ENCODE measurements at regions not wholly inside any gene's neighbourhood (a gene's known extent, or its start where the extent isn't known, plus 50 kb on each side); places are given as distances from the start of the nearest gene placed in this dataset.

DNA sequence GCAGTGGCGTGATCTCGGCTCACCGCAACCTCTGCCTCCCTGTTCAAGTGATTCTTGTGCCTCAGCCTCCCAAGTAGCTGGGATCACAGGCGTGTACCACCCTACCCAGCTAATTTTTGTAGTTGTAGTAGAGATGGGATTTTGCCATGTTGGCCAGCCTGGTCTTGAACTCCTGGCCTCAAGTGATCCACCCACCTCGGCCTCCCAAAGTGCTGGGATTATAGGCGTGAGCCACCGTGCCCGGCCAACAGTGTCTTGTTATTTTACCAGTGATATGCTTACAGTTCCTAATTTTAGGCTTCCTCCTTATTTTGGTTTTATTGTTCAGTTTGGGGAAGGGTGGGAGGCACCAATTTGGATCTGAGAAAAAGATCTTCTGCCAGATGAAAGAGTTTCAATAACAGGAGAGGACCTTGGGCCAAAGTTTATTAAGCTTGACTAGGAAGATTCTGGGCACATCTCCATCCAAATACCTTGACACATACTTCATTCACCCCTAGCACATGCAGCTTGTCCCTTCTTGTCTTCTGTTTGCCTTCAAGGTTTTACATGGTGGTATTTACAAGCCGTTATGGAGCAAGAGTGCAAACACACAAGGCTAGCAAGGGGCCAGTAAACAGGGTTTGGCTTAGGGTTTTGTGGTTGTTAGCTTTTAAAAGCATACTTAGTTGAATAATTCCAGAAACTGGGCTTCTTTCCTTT is 168.1 kb upstream of the DMRT1 start:
- H3K27me3 ChIP-seq (replicated peaks in 1 of 4; ENCODE audit: control insufficient read depth in 3 of 4, extremely low read depth in 1 of 4, insufficient read depth in 3 of 4, low read length in 3 of 4), result no peaks in the 10 kb centered on the region
- H3K27ac ChIP-seq (ENCODE audit: low read depth, low read length), result no peak overlapping the region
- no peak overlapping the region for H2BK120ac ChIP-seq (replicated peaks; ENCODE audit: low read depth, low read length)
- H3K56ac ChIP-seq (replicated peaks; ENCODE audit: insufficient read length, low read depth, low read length), result no peak overlapping the region
- H2BK5ac ChIP-seq (ENCODE audit: low read depth, low read length), result no peak overlapping the region
- H3K9me3 ChIP-seq (ENCODE audit: insufficient read depth in 2 of 2, low read depth in 1 of 2, low read length in 1 of 2), result no peaks in the 10 kb centered on the region; a peak in 1 of 4 replicates
- FAIRE-seq (no peak), DNase-seq (ENCODE audit: low read depth in 1 of 2, low spot score in 2 of 2) (no peak)
- WGBS, 2 experiments (ENCODE audit: extremely low coverage in 1 of 2, insufficient coverage in 1 of 2, insufficient read length in 1 of 2, insufficient replicate concordance in 2 of 2, low coverage in 1 of 2, low lambda C conversion rate in 2 of 2, missing lambda C conversion rate in 1 of 2), result 82% methylated on average over 9 of the region's 9 CpGs; no CpG with 5 or more reads in 1 of the 2 experiments
- no peak overlapping the region for H3K18ac ChIP-seq (ENCODE audit: extremely low read depth, low read length)
- no peak overlapping the region for H2AFZ ChIP-seq (ENCODE audit: low read length)
- H3K79me1 ChIP-seq (ENCODE audit: low read depth, low read length), result 0 out of 2 replicates have a peak, but pooled peaks cover 3% of the 10 kb centered on the region
- 0 out of 4 replicates have a peak, but pooled peaks cover 0 to 4% of the 10 kb centered on the region in 2 experiments for H3K79me2 ChIP-seq (ENCODE audit: control insufficient read depth in 1 of 2, insufficient read depth in 2 of 2, low read length in 2 of 2)
- ChIA-PET CTCF (ENCODE audit: partially characterized antibody) (interaction anchor here (0.6 to 2.1 kb wide), 4 partner anchors 10 to 92 kb away, joined by 3 to 7 read pairs (median 4); no protein-coding TSS in a partner anchor), POLR2A (ENCODE audit: partially characterized antibody) (interaction anchor here (0.6 kb wide), 2 partner anchors 34 to 152 kb away, joined by 3 read pairs; no protein-coding TSS in a partner anchor)
- no peak overlapping the region for H2BK15ac ChIP-seq (ENCODE audit: low read length)
- H4K91ac ChIP-seq (replicated peaks; ENCODE audit: insufficient read length, low read length), result no peak overlapping the region
- no peak overlapping the region for H2BK20ac ChIP-seq (ENCODE audit: low read length)
- H3K23ac ChIP-seq (ENCODE audit: insufficient read length), result no peak overlapping the region
- 0 out of 8 replicates have a peak, but pooled peaks cover 0 to 3% (median 0%) of the 10 kb centered on the region in 4 experiments for H3K36me3 ChIP-seq (ENCODE audit: control insufficient read depth in 2 of 4, insufficient read depth in 4 of 4, low read length in 3 of 4)
- no peak overlapping the region for H4K5ac ChIP-seq (ENCODE audit: insufficient read length, low read depth, low read length)
- H4K20me1 ChIP-seq (replicated peaks in 1 of 2; ENCODE audit: control insufficient read depth in 1 of 2, insufficient read depth in 2 of 2, low read length in 2 of 2), result no peaks in the 10 kb centered on the region
- H3K4me1 ChIP-seq (replicated peaks in 1 of 4; ENCODE audit: control insufficient read depth in 3 of 4, insufficient read depth in 4 of 4, low read length in 3 of 4), result peaks cover 5 to 8% (median 7%) of the 10 kb centered on the region in 4 experiments; a peak in 6 of 7 replicates
- no peak overlapping the region for H3K4ac ChIP-seq (replicated peaks; ENCODE audit: insufficient read length, low read depth, low read length)
- H4K8ac ChIP-seq (ENCODE audit: extremely low read depth, insufficient read depth, low read length), result no peak overlapping the region
- H3K4me2 ChIP-seq (ENCODE audit: insufficient read depth in 1 of 2, low read depth in 2 of 2, low read length in 2 of 2), result peak overlapping the region in 1 of 2 experiments; percentile 24; a peak in 1 of 4 replicates
- no peak overlapping the region for H3K14ac ChIP-seq (ENCODE audit: insufficient read length)
- H3K9ac ChIP-seq (replicated peaks in 1 of 4; ENCODE audit: extremely low read depth in 1 of 4, low read depth in 3 of 4, low read length in 3 of 4), result no peak overlapping the region
- H2BK12ac ChIP-seq (ENCODE audit: low read depth, low read length), result no peak overlapping the region; the same call in 1 of the 2 replicates
- H3K4me3 ChIP-seq (ENCODE audit: extremely low read depth in 1 of 4, insufficient read depth in 2 of 4, low read depth in 3 of 4, low read length in 4 of 4), result no peak overlapping the region
- H2AK5ac ChIP-seq (ENCODE audit: low read depth, low read length), result no peak overlapping the region
- no peaks in the 10 kb centered on the region for H3K23me2 ChIP-seq (ENCODE audit: low read depth, low read length)
- TF ChIP-seq CHD1 (IDR thresholded peaks at IDR 0.05; ENCODE audit: low read depth, low read length) (no peak), FOSL1 (IDR thresholded peaks at IDR 0.05; ENCODE audit: insufficient read depth, low read depth, low read length) (no peak), ATF3 (IDR thresholded peaks at IDR 0.05; ENCODE audit: insufficient read depth, low read depth, low read length) (no peak), SIN3A (conservative IDR thresholded peaks at IDR 0.05 in 1 of 2, IDR thresholded peaks at IDR 0.05 in 1 of 2; ENCODE audit: low read depth in 1 of 2, low read length in 2 of 2) (no peak), SIRT6 (IDR thresholded peaks at IDR 0.05; ENCODE audit: low read length) (no peak), EZH2 (IDR thresholded peaks at IDR 0.05; ENCODE audit: low read depth, low read length, severe bottlenecking) (no peak), RAD21 (IDR thresholded peaks at IDR 0.05 in 1 of 2, conservative IDR thresholded peaks at IDR 0.05 in 1 of 2; ENCODE audit: low read depth in 2 of 2, low read length in 2 of 2) (no peak), SUZ12 (IDR thresholded peaks at IDR 0.05; ENCODE audit: low read length) (no peak), RXRA (IDR thresholded peaks at IDR 0.05; ENCODE audit: insufficient read depth, low read depth, low read length) (no peak), YY1 (IDR thresholded peaks at IDR 0.05; ENCODE audit: low read depth, low read length) (no peak), SIX5 (IDR thresholded peaks at IDR 0.05; ENCODE audit: low read depth, low read length) (no peak)

Measured in H1 (cell line).